NCI-H1048 (cell line): ENCODE measurements at regions not wholly inside any gene's neighbourhood (a gene's known extent, or its start where the extent isn't known, plus 50 kb on each side); places are given as distances from the start of the nearest gene placed in this dataset.

ENCODE experiments used
- DNase-seq: peaks from one replicate; lab custom pipeline; 2025; lab: John Stamatoyannopoulos, UW

DNA sequence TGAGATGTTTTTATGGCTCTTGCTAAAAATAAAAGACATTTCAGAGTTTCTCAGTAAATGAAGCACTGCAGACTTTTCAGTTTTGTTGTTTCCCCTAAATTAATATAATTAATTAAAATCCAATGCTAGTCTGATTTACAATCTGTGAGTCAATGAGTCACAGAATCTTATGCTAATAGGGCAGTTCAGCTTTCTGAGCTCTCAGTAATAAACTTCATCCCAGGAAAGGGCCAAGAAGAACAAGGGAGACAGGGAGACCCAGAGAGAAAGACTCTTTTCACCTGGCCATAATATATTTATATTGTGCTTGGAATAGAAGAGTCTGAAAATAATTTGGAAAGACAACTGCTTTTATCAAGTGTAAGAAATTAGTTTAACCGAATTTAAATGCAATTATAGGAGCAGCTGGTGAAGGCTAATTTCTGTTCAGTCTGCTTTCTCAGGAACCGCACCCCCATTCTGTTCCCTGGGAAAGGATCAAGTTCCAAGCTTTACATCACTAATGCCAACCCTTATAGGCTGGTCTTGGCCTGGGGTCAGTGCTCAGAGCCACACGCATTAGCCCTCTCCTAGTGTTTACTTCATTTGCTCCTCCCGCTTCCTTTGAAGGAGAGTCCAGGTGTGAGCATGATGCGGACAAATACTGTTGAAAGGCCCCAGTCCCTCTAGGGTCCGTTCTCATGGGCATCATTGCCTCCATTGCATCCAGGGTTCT, 145.6 kb downstream of the ZBTB18 start:
- DNase-seq = no peak

DNA sequence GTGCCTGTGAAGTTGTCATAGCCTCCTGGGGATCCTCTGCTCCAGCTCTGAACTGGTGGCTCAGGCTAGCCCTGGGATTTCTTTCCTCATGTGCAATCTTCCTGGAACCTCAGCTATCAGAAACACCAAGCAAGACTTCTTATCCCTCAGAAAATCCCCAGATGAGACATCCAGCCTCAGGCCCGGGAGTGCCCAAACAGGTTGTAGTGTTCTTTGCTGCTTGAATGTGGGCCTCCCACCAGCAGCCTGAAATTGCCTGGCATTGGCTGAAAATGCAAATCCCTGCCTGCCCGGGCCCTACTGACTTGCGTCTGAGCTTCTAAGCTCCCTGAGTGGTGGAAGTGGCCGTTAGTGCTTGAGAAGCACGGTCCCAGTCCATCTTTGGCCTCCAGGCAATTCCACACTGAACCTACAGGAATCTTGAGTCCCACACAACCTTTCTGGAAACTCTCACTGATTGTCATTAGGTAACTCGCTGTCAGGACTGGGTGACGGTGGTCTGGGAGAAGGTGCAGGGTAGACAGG, 146.8 kb downstream of the ZBTB18 start:
- DNase-seq = no peak

DNA sequence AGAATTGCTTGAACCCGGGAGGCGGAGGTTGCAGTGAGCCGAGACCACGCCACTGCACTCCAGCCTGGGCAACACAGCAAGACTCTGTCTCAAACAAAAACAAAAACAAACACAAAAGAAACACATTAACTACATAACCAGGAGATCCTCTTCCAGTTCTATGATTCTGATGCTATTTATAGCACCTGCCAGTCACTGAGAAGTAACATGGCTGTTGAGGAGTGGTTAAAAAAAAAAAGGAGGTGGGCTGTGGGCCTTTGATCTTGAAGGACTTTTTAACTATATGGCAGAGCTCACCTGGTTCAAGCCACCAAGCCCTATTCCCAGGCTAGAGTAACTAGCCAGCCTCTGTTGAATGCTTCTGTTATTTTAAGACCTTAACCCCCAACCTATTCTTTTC, 148.8 kb downstream of the ZBTB18 start:
- no peak for DNase-seq

DNA sequence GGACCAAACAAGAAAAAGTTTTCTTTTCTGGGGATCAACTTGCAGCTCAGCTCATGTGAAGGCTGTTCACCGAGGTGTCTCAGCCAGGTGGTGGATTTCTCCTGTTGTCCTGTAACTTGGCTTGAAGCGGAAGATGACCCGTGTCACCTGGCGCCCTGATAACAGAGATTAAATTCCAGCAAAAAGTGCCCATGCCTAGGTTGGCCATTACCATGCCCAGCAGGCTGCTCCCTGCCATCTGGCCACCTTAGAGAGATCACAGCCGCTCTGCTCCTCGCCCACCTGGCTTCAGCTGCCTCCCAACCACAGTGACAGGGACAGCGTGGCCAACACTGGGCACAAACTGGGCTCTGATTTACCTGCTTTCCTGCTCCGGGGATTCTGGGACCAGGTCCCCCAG, 149.5 kb downstream of the ZBTB18 start:
- DNase-seq = no peak

DNA sequence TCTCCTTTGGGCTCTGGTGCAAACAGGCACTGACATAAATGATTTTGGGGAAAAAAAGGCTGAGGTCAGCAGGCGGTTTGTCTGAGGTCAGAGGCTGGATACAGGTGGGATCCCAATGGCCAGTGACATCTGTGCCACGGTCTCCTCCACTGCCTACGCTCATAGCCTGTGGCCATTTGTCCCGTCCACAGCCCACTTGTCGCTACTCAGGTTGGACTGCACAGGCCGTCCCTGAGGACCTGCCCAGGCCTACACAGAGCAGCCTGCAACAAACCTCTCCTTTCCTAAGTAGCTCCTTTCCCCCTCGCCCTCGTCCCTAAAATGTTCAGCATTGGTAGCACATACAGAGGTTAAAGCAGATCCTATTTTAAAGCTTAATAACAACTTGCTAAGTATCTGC, 150.7 kb downstream of the ZBTB18 start:
- DNase-seq = no peak

DNA sequence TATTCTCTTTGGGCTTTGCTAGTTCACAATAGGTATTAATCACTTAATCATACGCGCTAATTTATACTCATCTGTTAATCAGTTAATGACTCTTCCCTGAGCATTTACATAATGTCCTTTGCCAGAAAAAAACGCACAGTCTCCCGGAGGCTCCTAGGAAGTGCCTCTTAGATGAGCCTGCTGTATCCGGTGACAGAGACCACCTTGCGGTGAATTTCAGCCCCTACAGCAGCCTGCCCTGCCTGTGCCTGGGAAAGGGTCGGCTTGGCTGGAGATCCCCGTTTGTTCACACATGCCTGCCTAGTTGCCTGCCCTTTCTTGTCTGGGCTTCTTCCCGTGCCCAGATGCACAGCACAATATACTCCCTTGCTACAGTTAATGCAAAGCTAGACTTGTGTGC, 152.9 kb downstream of the ZBTB18 start:
- no peak for DNase-seq

DNA sequence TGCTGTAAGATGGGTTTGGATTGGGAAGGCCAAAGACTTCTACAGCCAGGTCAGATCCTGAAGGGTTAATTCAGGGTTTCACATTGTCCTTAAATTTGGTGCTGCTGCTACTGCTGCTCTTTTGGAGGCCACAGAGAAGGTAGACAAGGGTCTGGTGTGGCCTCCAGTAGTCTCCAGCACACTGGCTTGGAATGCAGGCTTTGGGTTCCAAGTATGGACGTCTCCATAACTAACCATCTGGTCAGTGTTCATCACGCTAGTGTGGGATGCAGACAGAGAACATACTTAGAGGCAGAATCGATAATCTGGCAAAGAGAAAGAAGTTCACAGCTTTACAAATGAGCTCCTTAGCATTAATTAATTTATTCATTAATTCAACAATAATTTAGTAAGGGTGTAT, 154.1 kb downstream of the ZBTB18 start:
- no peak for DNase-seq

DNA sequence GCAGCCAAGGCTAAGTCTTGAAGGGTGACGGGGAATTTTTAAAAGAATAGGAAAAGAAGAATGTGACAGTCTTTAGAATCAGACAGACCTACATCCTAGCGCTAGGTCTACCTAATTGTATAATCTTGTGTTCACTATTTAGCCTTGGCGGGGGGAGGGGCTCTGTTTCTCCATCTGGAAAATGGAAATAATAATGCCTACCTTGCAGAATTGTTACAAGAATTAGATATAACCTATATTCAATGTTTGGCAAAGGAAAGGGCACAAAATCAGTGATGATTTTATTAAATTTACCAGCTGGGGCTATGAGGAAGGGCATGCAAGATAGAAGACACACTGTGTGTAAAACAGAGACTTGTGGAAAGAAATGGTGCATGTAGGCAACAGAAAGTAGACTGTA, 154.8 kb downstream of the ZBTB18 start:
- DNase-seq = no peak

DNA sequence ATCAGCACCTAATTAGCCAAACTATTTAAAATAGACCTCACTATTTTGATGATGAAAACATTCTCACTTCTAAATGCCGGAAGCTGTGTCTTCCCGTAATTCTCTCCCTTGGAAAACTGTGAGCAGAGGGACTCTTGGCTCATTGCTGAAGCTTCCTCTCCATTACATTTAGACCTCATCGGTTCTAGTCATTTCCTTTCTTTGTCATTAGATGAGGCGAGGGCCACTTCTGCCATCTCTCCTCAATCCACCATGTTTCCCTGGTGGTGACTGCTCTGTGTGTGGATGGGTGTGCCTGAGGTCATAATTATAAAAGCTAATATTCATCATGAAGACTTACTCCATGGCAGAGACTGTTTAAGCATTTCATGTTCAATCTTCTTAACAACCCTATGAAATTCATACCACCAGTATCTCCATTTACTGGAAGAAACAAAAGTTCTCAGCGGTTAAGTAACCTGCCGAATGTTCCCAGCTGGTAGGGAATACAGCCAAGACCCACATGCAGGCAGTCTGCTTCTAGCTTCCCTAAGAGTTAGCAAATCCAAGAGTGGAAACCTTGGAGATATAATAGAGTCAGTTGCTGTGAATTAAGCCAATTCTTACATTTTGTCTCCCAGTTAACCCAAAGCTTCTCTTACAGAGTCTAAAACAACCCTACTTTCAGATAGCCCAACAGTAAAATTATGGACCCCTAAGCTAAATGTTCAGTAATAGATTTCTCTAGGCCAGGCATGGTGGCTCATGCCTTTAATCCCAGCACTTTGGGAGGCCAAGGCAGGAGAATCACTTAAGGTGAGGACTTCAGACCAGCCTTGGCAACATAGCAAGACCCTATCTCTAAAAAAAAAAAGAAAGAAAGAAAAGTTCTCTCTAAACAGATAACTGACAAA, 156.2 kb downstream of the ZBTB18 start:
- no peak for DNase-seq

DNA sequence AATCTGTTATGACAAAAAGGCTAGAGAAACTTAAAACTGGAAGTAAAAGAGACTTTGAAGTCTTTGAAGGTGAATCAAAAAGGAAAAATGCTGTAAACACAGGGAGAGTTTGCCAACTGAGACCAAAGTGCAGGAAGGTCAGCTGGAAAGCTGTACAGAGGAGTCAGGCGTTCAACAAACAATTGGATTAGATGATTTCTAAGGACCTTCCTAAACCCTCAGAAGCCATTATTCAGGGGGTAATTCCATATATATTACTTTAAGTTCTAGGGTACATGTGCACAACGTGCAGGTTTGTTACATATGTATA, 156.8 kb downstream of the ZBTB18 start:
- no peak for DNase-seq

DNA sequence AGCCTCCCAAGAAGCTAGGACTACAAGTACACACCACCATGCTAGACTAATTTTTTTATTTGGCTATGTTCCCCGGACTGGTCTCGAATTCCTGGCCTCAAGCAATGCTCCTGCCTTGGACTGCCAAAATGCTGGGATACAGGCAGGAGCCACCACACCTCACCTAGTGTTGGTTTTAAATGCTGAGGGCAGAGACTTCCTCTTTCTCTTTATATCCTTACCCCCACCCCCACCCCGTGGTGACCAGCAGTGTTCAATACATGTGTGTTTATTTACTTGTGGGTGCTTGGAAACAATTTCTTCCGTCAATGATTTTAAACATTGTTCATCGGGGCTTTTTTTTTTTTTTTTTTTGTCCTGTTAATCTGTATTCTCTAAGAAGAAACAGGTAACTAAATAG, 158.9 kb downstream of the ZBTB18 start:
- DNase-seq = no peak

DNA sequence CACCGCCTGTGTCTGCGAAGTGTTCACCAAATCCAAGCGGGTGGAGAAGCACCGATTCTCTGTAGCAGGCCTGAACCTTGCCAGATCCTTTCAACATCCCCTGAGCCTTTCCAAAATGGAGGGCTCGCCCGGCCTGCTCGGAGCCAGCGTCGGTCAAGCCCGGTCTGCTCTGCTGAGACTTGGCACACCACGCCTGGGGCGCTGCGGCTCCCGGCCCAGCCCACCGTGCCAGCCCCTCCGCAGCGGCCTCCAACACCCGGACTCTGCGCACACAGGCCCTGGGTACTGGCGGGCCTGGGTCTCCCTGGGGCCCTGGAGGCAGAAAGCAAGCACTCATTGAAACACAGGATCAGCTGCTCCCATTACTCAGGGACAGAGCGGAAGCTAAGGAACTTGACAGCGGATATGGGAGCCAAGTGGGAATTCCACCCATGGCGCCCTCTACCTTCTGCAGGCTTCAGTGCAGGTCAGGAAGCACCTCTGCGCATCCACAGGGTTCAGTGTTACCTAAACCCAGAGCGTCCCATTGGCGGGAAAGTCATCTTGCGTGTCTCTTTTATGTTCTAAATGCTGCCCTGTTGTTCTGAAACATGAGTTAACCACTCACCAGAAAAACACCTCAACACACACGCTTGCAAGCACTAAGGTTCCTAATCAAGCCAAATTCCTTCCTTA, 159.9 kb downstream of the ZBTB18 start:
- DNase-seq = no peak

DNA sequence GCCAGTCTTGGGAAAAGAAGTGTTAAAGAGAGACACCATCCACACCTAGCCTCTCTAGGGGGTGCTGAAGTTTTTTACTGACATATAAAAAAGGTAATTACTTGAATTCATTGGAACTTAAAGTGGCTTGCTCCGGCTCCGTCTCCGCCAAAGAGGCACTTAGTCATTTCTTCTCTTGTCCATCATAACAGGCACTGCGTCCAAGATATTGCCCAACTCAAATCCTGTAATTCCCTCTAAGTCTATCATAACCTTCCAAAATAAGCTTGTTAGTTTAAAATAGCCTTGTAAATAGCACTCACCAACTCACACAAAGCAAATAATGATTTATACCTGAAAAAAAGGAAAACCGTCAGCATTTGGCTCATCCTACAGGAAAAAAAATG, 160.5 kb downstream of the ZBTB18 start:
- no peak for DNase-seq

DNA sequence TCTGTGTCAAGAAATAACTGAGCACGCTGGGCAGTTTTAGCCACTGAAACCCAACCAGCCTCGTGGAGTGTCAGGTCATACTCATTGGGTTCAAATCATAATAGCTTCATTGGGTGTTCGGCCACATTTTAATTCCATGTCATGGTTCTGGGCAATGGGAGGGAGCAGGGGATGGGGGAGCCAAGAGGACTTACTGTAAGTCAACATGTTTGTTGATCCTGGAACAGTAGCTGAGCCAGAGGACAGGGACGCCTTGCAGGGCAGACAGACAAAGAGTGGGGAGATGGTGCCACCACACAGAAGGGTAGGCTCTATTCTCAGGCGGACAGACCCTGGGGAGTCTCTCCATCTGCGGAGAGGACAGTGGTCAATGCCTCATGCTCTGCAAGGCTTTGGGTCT, 161.1 kb downstream of the ZBTB18 start:
- no peak for DNase-seq

DNA sequence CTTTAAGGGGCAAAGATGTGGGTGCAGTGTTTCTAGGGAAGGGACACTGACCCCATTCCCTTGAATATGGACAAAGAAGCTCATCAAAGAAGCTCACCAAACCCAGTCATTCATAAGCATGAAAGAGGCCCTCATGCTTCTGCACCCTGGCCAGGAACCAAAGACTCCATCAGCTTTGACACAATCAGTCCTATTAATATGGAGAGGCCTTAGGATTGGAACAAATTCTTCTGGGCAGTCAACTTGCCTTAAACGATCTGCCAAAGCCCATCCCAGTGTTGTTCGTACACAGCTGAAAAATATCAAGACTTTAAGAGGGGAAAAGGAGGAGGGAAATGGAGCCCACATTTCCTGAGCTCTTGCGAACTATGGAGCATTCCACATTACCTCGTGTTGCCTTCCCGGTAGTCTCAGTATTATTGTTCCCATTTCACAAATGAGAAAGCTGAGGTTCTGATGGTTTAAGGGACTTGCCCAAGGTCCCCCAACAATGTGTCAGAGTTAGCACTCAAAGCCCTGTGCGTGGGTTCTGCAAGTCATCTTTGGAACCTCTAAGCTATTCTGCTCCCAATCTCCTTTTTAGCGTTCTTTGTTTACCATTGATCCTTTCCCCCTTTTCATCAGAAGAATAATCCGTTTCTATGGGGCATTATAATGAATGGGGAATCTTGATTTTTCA, 161.9 kb downstream of the ZBTB18 start:
- no peak for DNase-seq

DNA sequence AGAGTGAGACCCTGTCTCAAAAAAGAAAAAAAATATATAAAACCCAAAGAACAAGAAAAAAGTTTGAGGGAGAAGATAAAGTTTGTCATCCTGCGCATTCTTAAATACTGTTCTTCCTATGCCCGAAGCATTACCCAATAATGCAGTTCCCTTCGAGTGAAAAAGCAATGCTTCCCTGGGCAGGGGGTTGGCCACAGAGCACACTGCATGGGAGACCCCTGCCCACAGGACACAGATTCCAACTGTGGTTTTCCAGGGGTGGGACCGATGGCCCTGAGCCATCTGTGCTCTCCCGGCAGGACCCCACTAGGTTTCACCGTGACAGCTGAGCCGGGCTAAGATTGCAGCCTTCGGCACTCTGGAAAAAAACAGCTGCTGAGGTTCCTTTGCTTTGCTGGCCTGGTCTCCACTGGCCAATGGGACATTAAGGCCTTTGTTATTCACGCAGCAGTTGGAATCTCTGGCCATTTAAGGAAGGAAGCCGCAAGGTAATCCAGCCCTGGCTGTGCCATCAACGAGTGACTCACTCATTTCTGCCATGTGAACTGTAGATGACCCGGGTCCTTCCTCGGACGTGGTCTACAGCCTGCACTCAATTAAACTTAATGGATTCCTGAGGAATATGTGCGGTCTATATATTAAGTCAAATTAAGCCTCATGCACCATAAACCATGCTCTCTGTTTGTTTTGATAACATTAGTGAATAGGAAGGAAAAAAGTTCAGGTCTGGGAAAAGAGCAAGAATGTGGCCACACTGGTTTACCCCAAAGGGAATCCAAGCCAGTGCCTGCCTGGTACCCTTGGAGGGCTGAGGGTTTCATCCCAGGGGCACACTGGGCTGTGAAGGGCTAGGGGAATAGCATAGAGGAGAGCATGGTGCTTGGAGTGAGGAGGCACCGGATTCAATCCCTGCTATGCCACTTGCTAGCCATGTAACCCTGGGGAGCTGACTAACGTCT, 163.2 kb downstream of the ZBTB18 start:
- DNase-seq = no peak

DNA sequence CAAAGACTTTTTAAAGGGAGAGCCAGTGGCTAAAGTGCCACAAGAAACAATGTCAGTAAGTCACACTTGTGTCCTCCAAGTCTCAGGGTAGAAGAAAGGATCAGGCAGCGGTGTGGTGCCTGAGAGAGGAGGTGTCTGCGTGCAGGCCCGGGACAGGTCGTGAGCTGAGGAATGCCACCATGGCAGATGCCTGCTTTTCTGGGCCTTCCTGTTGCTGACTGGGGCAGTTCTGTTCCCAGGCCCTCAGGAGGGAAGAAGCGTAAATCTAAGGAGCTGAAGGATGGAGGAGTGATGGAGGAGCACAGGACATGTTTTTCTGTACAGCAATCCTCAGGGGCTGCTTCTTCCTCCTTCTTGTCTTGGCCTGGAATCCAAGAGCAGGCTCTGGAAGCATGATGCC, 165.8 kb downstream of the ZBTB18 start:
- no peak for DNase-seq

DNA sequence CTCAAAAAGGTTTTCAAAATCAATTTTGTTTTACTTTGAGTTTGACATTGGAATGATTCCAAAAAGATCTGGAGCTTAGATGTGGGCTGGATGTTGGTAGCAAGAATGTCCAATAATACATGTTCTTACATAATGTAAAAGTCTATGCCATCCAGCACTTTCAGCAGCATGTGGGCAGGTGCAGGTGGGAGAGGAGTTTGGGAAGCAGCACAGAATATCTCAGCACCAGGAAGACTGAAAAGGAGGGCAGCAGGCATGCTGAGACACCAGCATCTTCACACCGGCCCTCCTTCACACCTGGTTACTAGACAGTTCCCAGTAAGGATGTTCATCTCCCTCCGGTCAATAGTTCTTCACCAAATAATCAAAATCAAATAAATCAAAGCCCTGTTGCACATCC, 166.6 kb downstream of the ZBTB18 start:
- no peak for DNase-seq

DNA sequence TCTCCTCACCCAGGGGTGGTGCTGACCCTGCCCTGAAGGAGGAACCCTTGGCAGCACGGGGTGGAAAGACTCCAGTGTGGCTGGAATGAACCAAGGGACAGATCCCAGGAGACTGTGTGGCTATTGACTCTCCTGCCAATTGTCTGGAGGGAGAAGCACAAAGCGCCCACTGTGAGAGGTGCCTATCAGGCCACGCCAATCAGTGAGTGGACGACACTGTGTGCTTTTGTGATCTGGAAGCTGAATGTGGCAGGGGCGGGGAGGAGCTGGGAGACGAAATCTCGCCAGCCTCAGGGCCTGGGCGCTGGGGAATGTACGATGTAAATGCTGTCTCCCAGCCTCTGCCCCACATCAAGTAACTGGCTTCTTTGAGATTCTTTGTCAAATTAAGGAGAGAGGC, 167.1 kb downstream of the ZBTB18 start:
- no peak for DNase-seq

DNA sequence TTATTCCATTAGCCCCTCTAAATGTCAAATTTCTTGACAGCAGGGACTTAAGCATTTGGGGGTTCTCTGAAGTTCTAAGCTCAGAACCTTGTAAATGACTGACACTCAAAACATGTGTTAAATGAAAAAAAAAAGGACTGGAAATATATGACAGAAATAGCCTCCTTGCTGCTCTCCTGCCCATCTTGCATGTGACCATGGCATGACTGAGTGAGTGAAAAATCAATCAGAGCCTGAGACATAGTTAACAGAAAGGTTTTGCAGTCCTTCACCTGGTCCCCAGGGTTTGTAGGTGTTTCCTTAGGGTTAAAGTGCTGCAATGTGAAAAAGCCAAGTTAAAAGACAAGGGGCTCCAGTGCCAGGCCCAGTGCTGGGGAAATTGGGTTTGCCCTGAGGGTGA, 168.1 kb downstream of the ZBTB18 start:
- no peak for DNase-seq

DNA sequence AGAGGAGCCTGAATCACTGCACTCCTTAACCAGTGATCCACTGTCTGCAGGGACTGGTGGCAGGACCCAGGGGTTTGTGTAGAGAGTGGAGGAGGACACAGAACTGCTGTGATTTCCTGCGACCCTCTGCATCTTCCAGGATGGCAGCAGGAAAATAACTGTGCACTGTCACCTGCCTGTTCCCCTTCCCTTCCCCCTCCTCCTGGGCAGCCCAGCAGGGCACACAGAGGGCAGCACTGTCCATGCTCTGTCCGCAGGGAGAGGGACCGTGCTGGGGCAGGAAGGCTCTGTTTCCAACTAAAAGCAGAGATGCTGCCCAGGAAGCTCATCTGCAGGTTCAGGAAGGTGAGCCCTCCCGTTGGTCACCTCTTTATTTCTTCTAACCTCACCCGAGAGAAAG, 168.7 kb downstream of the ZBTB18 start:
- no peak for DNase-seq
